GM19455 (cell line): ENCODE measurements at regions not wholly inside any gene's neighbourhood (a gene's known extent, or its start where the extent isn't known, plus 50 kb on each side); places are given as distances from the start of the nearest gene placed in this dataset.

Source experiments
- ATAC-seq: cut with Tn5 transposase; IDR thresholded peaks from one replicate; pipeline ENCODE4 v1.9.1; 2021; ENCODE audit not compliant: unreplicated experiment

DNA sequence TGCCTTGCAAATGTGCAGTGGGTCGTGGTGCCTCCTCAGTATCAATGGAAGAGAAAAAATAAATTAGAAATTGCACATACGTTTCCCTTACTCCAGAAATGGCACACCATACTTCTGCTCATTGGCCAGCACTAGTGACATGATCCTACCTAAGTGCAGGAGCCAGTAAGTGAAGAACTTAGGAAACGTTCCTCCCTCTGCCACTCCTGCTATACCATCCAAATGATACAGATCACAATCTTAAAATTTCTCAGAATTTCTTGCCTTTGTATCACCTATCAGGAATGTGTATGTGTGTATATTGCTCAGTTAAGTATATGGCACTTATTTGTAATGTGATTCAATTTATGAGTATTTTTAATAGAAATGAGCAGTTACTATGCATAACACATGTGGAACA, 237.0 kb upstream of the UBE2E3 start:
- no peak for ATAC-seq

GRCh38 chr2:180742801-180743200, 237.6 kb upstream of the UBE2E3 start:
- ATAC-seq = no peak

GRCh38 chr2:180739070-180739469, 241.3 kb upstream of the UBE2E3 start:
- no peak for ATAC-seq

DNA sequence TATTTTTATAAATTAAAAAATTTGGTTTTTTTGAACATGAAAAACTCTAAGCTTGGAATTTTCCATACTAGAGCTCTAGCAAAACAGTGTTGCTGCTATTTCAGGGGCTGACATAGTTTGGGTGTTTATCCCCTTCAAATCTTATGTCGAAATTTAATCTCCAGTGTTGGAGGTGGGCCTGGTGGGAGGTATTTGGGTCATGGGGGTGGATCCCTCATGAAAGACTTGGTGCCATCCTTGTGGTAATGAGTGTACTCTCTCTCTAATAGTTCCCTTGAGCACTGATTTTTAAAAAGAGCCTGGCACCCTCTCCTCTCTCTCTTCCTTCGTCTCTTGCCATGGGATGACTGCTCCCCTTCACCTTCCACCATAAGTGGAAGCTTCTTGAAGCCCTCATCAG, 244.6 kb upstream of the UBE2E3 start:
- no peak for ATAC-seq

- ATAC-seq = no peak
Measured at GRCh38 chr2:180734382-180734781, 246.0 kb upstream of the UBE2E3 start.

DNA sequence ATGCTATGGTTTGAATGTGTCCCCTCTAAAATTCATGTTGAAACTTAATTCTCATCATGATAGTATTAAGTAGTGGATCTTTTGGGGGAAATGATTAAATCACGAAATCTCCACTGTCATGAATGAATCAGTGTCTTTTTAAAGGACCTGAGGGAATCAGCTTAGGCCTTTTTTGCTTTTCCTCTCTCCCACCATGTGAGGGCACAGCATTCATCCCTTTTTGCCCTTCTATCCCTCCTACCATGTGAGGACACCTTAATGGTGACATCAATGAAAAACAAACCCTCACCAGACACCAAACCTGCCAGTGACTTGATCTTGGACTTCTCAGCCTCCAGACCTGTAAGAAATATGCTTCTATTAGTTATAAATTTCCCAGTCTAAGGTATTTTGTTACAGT, 247.1 kb upstream of the UBE2E3 start:
- ATAC-seq = no peak

DNA sequence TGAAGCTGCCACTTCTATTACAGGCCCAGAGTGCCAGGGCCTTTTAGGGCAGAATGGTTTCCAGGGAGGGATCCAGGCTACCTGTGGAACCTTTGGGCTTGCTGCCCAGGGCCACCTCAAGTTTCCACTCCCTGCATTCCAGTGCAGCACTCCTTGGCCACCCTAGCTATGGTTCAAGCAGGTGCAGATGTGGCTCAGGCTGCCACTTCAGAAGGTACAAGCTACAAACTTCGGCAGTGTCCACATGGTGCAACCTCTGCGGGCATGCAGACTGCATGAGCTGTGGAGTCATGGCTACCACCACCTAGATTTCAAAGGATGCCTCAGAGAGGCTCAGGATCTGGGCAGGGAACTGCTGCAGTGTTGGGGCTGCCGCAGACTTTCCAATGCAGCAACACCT, 248.1 kb upstream of the UBE2E3 start:
- no peak for ATAC-seq

- ATAC-seq = no peak
Measured at GRCh38 chr2:180730976-180731375, 249.4 kb upstream of the UBE2E3 start.

DNA sequence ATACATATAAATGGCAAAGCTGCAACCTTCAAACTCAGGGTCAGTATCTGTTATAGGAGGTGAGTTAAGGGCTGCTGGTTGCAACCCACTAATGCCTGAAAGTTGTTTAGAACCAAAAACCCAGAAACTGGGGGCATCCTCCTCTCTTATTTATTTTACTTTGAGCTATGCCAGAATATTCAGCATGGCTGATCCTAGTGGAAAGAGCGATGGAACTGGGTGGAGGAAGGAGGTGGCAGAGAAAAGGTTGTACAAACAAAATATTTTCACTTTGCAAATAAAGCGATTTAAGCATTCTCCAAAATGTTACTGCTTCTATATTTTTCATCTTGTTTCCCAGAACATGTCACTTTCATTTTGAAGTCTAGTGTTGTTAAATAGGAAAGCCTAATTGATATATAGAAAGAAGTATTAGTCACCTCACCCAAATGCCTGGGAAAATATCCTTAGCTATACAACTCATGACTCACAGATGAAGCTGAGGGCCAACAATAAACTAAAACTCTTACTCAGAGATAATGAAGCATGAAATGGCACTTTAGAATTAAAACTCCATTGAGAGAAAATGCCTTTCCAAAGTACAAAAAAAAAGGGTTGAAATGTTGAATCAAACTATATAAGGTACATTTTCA, 251.4 kb upstream of the UBE2E3 start:
- ATAC-seq = no peak

- no peak for ATAC-seq
Measured at GRCh38 chr2:180723712-180724111, 256.7 kb upstream of the UBE2E3 start.

DNA sequence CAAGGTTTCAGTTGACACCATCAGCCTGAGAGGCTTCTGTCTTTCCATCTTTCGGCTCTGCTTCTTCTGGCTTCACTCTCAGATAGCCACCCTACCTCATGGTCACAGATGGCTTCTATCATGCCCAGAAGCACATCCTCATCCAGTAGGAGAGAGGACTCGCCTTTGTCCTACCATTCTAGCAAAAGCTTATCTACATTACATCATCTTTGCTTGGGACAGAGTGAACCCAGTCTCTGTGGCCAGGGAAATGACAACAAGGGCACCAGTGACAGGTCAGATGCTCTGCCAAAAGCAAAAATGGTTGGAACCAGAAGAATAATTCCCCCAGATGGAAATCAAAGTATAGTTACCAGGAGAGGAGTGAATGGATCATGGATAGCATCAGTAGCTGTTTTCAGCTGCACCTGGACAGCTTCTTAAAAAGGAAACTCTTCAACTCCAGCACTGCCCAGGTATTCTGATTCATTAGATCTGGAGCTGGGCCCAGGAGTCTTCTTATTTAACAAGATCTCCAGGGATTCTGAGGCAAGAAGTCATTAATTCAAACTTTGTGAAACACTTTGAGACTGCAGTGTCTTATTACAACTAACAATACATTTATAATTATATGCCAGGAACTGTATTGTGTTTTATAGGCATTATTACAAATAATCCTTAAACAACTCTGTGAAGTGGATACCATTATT, 257.7 kb upstream of the UBE2E3 start:
- ATAC-seq = no peak

GRCh38 chr2:180720829-180721228, 259.6 kb upstream of the UBE2E3 start:
- no peak for ATAC-seq

DNA sequence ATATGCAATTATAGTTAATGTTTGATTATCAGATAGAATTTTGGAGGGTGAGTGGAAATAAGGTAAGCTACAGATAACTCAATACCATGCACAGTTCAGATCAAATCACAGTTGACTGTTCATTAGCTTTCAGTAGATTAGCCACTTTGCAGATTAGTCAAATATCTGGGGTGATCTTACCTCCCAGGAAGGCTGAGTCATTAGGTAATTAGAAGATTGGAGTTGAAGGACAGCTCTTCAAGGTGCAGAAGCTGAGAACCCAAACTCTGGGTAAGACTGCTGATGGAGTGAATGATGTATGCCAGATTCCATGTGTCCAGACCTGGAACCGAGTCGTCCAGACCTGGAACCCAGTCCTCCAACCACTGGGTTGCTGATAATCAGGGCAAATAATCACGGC, 262.8 kb upstream of the UBE2E3 start:
- no peak for ATAC-seq

GRCh38 chr2:180716186-180717180, 263.9 kb upstream of the UBE2E3 start:
- ATAC-seq = no peak

DNA sequence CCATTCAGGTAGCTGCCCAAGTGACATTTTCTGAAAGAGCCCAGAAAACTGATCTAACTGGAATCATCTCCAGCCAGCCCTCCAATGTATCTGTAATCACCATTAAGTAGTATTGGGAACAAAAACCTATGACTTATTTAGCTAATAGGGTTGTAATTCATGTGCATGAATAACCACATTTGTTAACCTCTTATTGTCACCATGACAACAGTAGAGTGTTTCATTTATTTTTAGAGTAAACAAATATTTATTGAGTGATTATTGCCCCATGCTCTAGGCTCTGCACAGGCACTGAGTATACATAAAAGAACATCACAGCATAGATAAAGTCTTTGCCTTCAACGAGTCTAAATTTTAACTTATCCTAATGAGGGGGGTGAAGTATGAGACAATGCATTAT, 265.4 kb upstream of the UBE2E3 start:
- ATAC-seq = no peak

DNA sequence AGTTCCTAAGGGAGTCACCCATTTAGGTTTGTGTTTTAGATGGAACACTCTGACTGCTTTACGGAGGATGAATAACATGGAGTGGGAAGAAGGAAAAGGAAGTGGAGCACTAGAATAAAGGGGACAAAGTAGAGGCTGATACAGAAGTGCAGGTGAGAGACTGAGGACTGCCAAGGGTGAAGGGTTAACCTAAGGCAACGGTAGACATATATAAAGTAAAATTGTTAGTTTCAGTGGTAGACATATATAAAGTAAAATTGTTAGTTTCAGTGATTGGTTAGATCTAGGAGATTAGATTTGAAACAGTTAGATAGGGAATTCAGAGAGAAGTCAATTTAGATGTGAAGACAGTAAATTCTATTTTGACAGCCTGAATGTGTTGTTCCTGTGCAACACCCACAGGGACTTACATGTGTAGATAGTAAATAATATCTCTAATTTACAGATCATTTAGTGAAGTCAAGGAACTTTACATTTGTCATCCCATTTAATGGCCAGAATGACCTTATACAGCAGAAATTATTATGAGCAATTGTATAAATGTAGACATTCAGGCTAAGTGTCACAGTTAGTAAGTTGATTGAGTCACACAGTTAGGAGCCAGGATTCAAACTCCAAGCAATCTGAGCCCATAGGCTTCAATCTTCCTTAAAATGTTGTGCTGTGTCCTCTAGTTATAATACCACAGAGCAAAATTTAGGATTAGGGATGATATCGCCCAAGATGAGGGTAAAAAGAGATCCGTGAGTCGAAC, 270.8 kb upstream of the UBE2E3 start:
- ATAC-seq = no peak

DNA sequence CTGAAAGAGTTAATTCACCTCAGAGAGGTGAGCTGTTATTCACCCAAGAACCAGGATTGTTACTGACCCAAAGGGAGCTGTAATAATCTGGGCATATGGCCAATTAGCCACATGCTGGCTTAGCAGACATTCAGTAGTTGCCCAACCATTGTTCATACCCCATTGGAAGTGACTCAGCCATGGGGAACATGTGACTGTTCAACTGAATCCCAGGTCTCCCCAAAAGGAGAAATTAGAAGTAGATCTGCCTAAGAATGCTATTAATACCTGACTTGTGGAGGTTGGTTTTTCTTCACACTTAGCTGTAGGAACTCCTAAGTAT, 272.6 kb upstream of the UBE2E3 start:
- ATAC-seq = no peak

DNA sequence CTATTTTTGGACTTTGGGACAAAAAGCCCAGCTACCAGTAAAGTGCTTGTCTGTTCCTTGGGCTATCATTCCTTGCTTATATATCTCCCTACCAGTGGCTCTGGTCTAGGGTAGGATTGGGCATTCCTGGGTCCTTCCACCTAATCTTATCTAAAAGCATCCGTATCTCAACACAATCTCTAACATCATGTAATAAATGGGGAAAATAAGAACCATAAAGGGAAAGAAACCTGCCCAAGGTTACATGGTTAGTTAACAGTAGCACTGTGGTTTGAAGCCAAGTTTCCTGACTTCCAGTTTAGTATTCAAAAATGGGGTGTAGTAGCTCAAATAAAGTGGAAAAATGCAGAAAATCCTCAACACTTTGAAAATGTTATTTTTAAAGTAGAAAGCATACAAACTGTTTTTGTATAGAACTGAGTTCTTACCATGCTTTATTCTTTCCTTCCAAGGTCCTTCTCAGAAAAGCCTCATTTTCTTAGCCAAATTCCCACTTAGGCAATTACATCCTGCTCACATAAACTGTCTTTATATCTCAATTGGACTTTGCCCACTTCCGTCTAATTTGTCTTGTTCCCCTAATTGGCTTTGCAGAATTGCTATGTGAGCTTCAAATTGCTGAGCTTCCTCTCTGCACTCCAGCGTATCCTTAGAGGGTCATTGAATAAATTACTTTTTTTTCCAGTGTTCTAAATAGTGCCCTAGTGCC, 273.1 kb upstream of the UBE2E3 start:
- ATAC-seq = no peak

GRCh38 chr2:180706694-180707093, 273.7 kb upstream of the UBE2E3 start:
- ATAC-seq = no peak

DNA sequence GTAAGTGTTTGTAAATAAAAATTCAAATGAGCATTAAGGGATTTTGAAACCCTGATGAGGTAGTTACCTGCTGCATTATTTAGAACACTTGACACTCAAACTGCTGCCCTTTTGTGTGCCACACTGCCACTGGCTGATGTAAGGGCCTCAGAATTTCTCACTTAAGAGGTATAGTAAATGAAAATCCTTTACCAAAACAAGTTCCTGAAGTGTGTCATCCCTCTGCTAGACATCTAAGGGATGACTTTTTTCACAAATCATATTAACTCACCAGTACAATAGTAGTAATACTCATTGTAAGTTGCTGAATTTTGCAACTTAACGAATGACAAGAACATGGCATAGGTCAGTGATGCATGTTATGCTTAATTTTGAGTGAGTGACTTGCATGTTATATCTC, 274.9 kb upstream of the UBE2E3 start:
- no peak for ATAC-seq

DNA sequence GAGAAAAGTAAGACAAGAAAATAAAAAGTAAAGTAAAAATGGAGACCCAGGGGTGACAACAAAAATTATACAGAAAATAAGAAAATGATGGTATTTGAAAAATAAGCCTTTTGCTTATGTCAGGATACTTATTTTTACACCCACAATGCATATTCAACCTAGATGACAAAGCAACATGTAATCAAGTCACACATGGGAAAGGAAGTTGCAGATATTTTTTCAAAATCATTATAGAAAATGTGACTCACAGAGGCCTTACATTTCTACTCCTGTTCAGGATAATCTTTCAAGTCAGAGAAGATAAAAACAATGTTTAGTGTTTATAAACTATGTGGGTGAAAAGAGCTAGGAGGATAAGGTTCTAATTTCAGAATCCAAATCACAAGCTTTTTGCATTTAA, 275.3 kb upstream of the UBE2E3 start:
- no peak for ATAC-seq
